ENCODE measurements at regions not wholly inside any gene's neighbourhood (a gene's known extent, or its start where the extent isn't known, plus 50 kb on each side); places are given as distances from the start of the nearest gene placed in this dataset.

- TF ChIP-seq, protein P1, sequence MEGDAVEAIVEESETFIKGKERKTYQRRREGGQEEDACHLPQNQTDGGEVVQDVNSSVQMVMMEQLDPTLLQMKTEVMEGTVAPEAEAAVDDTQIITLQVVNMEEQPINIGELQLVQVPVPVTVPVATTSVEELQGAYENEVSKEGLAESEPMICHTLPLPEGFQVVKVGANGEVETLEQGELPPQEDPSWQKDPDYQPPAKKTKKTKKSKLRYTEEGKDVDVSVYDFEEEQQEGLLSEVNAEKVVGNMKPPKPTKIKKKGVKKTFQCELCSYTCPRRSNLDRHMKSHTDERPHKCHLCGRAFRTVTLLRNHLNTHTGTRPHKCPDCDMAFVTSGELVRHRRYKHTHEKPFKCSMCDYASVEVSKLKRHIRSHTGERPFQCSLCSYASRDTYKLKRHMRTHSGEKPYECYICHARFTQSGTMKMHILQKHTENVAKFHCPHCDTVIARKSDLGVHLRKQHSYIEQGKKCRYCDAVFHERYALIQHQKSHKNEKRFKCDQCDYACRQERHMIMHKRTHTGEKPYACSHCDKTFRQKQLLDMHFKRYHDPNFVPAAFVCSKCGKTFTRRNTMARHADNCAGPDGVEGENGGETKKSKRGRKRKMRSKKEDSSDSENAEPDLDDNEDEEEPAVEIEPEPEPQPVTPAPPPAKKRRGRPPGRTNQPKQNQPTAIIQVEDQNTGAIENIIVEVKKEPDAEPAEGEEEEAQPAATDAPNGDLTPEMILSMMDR (IDR thresholded peaks at IDR 0.05; ENCODE audit: partially characterized antibody, unreplicated experiment) = no peak
- H3K27ac Mint-ChIP-seq (ENCODE audit: unreplicated experiment) = no peak overlapping the region
- DNase-seq = no peak
- peaks cover 5% of the 10 kb centered on the region for H3K4me1 Mint-ChIP-seq (ENCODE audit: low read depth, unreplicated experiment)
- peaks cover 2% of the 10 kb centered on the region for H3K9me3 Mint-ChIP-seq (ENCODE audit: unreplicated experiment)
- no peaks in the 10 kb centered on the region for H3K36me3 Mint-ChIP-seq (ENCODE audit: unreplicated experiment)
- H3K27me3 Mint-ChIP-seq (ENCODE audit: unreplicated experiment) = peaks cover 8% of the 10 kb centered on the region
- no peak overlapping the region for H3K4me3 Mint-ChIP-seq (ENCODE audit: unreplicated experiment)
Measured at GRCh38 chr13:31036731-31037695, 104.6 kb downstream of the TEX26 start.

- DNase-seq = no peak
- Mint-ChIP-seq H3K36me3 (ENCODE audit: unreplicated experiment) (no peaks in the 10 kb centered on the region), H3K9me3 (ENCODE audit: unreplicated experiment) (peaks cover 5% of the 10 kb centered on the region), H3K27ac (ENCODE audit: unreplicated experiment) (no peak overlapping the region), H3K4me3 (ENCODE audit: unreplicated experiment) (no peak overlapping the region), H3K4me1 (ENCODE audit: low read depth, unreplicated experiment) (peaks cover 8% of the 10 kb centered on the region), H3K27me3 (ENCODE audit: unreplicated experiment) (peaks cover 9% of the 10 kb centered on the region)
- TF ChIP-seq, protein P1 (IDR thresholded peaks at IDR 0.05; ENCODE audit: partially characterized antibody, unreplicated experiment) = no peak
Measured at GRCh38 chr13:31035185-31035965, 102.9 kb downstream of the TEX26 start.

- no peak for DNase-seq
- Mint-ChIP-seq H3K27ac (ENCODE audit: unreplicated experiment) (no peak overlapping the region), H3K4me3 (ENCODE audit: unreplicated experiment) (no peak overlapping the region), H3K27me3 (ENCODE audit: unreplicated experiment) (peaks cover 10% of the 10 kb centered on the region), H3K36me3 (ENCODE audit: unreplicated experiment) (peaks cover 4% of the 10 kb centered on the region), H3K4me1 (ENCODE audit: low read depth, unreplicated experiment) (peaks cover 27% of the 10 kb centered on the region), H3K9me3 (ENCODE audit: unreplicated experiment) (peaks cover 13% of the 10 kb centered on the region)
- TF ChIP-seq, protein P1 (IDR thresholded peaks at IDR 0.05; ENCODE audit: partially characterized antibody, unreplicated experiment) = no peak
Measured at GRCh38 chr13:31032528-31033113, 100.2 kb downstream of the TEX26 start.

- Mint-ChIP-seq H3K36me3 (ENCODE audit: unreplicated experiment) (peaks cover 4% of the 10 kb centered on the region), H3K4me3 (ENCODE audit: unreplicated experiment) (no peak overlapping the region), H3K27me3 (ENCODE audit: unreplicated experiment) (peaks cover 8% of the 10 kb centered on the region), H3K27ac (ENCODE audit: unreplicated experiment) (no peak overlapping the region), H3K9me3 (ENCODE audit: unreplicated experiment) (peaks cover 13% of the 10 kb centered on the region), H3K4me1 (ENCODE audit: low read depth, unreplicated experiment) (peaks cover 29% of the 10 kb centered on the region)
- TF ChIP-seq, protein P1 (IDR thresholded peaks at IDR 0.05; ENCODE audit: partially characterized antibody, unreplicated experiment) = no peak
- no peak for DNase-seq
Measured at GRCh38 chr13:31031482-31031881, 99.0 kb downstream of the TEX26 start.

Data from glutamatergic neuron (in vitro differentiated cells).